ENCODE measurements at regions not wholly inside any gene's neighbourhood (a gene's known extent, or its start where the extent isn't known, plus 50 kb on each side); places are given as distances from the start of the nearest gene placed in this dataset.
"Not testable (repeated sequence)": the region's sequence is repeated elsewhere in the genome, so short reads cannot be mapped to it uniquely, and the experiment has no call there.

DNA sequence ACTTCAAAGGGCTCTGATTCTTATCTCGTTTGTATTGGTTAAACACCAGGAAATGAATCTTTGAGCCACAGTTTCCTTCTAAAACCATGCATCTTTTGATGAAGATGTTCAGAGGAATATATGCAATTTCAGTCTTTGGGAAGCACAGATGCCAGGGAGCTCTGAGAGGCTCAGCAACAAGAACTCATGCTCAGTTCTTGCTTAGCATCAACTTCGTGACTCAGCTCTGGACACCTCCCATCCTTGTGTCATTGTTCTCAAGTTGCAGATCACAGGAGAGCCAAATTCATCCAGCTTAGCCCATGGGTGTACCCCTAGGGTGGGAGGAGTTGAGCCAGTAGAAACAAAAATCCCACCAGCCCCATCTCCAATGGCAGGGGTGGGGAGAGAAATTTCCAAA is 219.6 kb upstream of the MAOA start:
- H3K9ac ChIP-seq (ENCODE audit: low read depth, low read length) = no peak overlapping the region
- no peaks in the 10 kb centered on the region for H3K36me3 ChIP-seq (ENCODE audit: insufficient read depth, low read depth, low read length)
- H3K4me3 ChIP-seq (ENCODE audit: low read length) = no peak overlapping the region
- no peak overlapping the region for H3K27ac ChIP-seq (ENCODE audit: low read length)
- no peaks in the 10 kb centered on the region for H3K4me1 ChIP-seq (ENCODE audit: insufficient read depth, low read length)
- no peaks in the 10 kb centered on the region for H3K27me3 ChIP-seq (ENCODE audit: insufficient read depth, low read length)
- H3K9me3 ChIP-seq (ENCODE audit: insufficient read depth, low read depth, low read length) = no peaks in the 10 kb centered on the region

DNA sequence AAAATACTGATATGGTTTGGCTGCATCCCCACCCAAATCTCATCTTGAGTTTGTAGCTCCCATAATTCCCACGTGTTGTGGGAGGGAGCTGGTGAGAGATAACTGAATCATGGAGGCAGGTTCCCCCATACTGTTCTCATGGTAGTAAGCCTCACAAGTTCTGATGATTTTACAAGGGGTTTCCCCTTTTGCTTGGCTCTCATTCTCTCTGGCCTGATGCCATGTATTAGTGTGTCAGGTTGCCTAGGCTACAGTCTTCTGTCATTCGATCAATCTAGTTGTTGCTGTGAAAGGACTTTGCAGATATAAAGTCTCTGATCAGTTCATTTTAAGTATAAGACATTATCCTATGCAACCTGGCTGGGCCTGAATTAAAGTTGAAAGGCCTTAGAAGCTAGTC is 209.3 kb upstream of the MAOA start:
- Histone ChIP-seq H3K27ac (ENCODE audit: low read length) (no peak overlapping the region), H3K4me3 (ENCODE audit: low read length) (no peak overlapping the region), H3K36me3 (ENCODE audit: insufficient read depth, low read depth, low read length) (0 out of 2 replicates have a peak, but pooled peaks cover 2% of the 10 kb centered on the region), H3K9ac (ENCODE audit: low read depth, low read length) (no peak overlapping the region), H3K9me3 (ENCODE audit: insufficient read depth, low read depth, low read length) (peaks cover 6% of the 10 kb centered on the region), H3K27me3 (ENCODE audit: insufficient read depth, low read length) (no peaks in the 10 kb centered on the region), H3K4me1 (ENCODE audit: insufficient read depth, low read length) (no peaks in the 10 kb centered on the region)

DNA sequence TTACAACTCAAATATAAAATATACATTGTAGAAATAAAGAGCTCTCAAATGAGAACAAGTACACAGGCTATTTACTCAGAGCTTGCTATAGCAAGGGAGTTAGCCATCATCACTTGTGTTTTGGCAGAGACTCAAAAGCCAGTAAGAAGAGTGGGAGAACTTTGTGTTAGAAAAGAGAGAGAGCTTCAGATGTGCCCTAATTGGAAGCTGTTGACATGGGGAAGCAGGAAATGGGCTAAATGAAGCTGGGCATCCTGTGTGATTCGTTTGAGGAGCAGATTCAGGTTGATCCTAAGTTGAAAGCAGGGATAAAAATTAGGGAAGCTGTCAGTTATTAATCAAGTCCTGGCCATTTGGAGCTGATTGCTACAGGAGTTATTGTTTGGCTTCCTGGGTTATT is 207.4 kb upstream of the MAOA start:
- H3K27me3 ChIP-seq (ENCODE audit: insufficient read depth, low read length) = no peaks in the 10 kb centered on the region
- H3K9ac ChIP-seq (ENCODE audit: low read depth, low read length) = no peak overlapping the region
- H3K4me1 ChIP-seq (ENCODE audit: insufficient read depth, low read length) = no peaks in the 10 kb centered on the region
- H3K4me3 ChIP-seq (ENCODE audit: low read length) = no peak overlapping the region
- H3K9me3 ChIP-seq (ENCODE audit: insufficient read depth, low read depth, low read length) = peaks cover 20% of the 10 kb centered on the region
- no peak overlapping the region for H3K27ac ChIP-seq (ENCODE audit: low read length)
- H3K36me3 ChIP-seq (ENCODE audit: insufficient read depth, low read depth, low read length) = 0 out of 2 replicates have a peak, but pooled peaks cover 2% of the 10 kb centered on the region

DNA sequence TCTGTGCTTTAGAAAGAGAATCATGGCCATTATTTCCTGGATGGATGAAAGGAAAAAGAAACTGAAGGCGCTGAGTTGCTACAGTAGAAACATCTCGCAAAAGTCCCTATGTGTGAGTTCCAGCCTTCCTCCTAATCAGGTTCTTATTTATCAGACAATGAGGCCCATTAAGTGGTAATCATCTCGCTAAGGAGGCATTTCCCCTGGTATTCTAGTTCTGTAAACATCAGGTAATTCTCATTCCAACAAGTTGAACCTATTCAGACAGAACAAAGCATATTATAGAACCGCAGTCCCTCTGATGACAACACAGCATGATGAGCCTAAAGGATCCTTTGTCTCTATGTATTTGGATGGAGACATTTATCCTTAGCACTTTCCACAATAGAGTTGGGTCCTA is 205.7 kb upstream of the MAOA start:
- H3K27ac ChIP-seq (ENCODE audit: low read length) = no peak overlapping the region
- no peak overlapping the region for H3K9ac ChIP-seq (ENCODE audit: low read depth, low read length)
- H3K36me3 ChIP-seq (ENCODE audit: insufficient read depth, low read depth, low read length) = 0 out of 2 replicates have a peak, but pooled peaks cover 2% of the 10 kb centered on the region
- H3K27me3 ChIP-seq (ENCODE audit: insufficient read depth, low read length) = no peaks in the 10 kb centered on the region
- H3K9me3 ChIP-seq (ENCODE audit: insufficient read depth, low read depth, low read length) = peaks cover 25% of the 10 kb centered on the region
- H3K4me1 ChIP-seq (ENCODE audit: insufficient read depth, low read length) = no peaks in the 10 kb centered on the region
- H3K4me3 ChIP-seq (ENCODE audit: low read length) = no peak overlapping the region

DNA sequence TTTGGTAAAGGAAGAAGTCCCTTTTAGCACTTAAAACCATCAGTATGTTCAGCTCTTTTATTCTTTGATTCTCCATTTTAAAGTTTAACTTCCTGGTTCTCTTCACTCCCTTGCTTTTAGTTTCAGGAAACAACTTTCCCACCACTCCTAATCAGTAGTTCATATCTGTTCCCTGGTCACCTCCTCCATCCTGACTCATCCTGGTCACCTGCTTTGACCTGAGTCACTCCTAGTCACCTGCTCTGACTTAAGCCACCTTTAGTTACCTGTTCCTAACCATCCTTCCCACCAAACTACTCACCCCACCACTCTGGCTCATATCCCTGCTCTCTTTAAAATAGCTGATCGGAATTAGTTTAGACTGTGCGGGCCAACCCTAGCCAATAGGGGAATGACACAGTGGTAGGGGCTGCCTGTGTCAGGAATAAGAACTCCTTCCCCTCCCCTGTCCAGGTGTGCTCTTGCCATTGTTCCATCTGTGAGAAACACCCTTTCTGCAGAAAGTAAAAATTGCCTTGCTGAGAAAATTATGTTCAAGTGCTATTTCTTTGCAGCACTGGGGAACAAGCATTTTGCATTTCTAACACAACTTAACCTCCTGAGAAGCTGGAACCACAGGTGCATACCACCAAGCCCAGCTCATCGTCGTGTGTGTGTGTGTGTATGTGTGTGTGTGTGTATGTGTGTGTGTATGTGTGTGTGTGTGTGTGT is 204.0 kb upstream of the MAOA start:
- H3K4me3 ChIP-seq (ENCODE audit: low read length); H3K36me3 ChIP-seq (ENCODE audit: insufficient read depth, low read depth, low read length); H3K27me3 ChIP-seq (ENCODE audit: insufficient read depth, low read length); H3K4me1 ChIP-seq (ENCODE audit: insufficient read depth, low read length); H3K27ac ChIP-seq (ENCODE audit: low read length); H3K9ac ChIP-seq (ENCODE audit: low read depth, low read length): not testable (repeated sequence)
- H3K9me3 ChIP-seq (ENCODE audit: insufficient read depth, low read depth, low read length) = peaks cover 25% of the 10 kb centered on the region

DNA sequence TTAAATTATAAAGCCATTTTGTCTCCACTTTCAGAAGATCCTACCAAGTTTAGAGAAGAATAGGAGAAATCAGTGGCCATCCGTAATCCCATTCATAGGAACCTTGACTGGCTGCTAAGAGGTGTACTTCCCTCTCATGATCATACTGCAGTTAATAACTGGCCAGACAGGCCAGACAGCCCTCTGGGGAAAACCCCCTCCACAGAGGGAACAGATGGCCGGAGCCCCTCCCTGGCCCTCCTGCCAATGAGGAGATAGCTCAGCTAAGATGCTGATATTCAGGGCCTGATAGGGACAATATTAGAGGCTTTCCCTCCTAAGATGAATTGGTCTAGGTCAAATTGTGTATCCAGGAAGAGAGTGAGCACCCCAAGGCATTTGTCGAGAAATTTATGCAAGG is 200.0 kb upstream of the MAOA start:
- H3K9me3 ChIP-seq (ENCODE audit: insufficient read depth, low read depth, low read length) = peaks cover 25% of the 10 kb centered on the region
- no peak overlapping the region for H3K27ac ChIP-seq (ENCODE audit: low read length)
- H3K36me3 ChIP-seq (ENCODE audit: insufficient read depth, low read depth, low read length) = 0 out of 2 replicates have a peak, but pooled peaks cover 2% of the 10 kb centered on the region
- peaks cover 3% of the 10 kb centered on the region; the same call in 1 of the 2 replicates for H3K4me1 ChIP-seq (ENCODE audit: insufficient read depth, low read length)
- H3K4me3 ChIP-seq (ENCODE audit: low read length) = no peak overlapping the region
- H3K27me3 ChIP-seq (ENCODE audit: insufficient read depth, low read length) = no peaks in the 10 kb centered on the region
- H3K9ac ChIP-seq (ENCODE audit: low read depth, low read length) = no peak overlapping the region

DNA sequence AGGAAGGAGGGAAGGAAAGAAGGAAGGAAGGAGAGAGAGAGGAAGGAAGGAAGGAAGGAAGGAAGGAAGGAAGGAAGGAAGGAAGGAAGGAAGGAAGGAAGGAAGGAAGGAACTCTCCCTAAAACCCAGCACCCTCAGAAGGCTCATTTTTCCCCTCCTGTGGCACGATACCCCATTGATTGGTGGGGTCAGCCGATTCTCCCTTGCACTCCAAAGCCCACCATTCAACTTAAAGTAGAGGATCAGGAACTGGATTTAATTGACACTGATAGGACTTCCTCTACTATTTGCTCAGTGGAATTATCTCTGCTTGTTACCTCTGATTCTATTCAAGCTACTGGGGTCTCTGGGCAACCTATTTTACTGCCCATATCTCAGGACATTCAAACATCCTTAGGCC is 199.2 kb upstream of the MAOA start:
- H3K4me3 ChIP-seq (ENCODE audit: low read length) = no peak overlapping the region
- no peaks in the 10 kb centered on the region for H3K36me3 ChIP-seq (ENCODE audit: insufficient read depth, low read depth, low read length)
- H3K9me3 ChIP-seq (ENCODE audit: insufficient read depth, low read depth, low read length) = peaks cover 18% of the 10 kb centered on the region
- H3K27ac ChIP-seq (ENCODE audit: low read length) = no peak overlapping the region
- H3K9ac ChIP-seq (ENCODE audit: low read depth, low read length) = no peak overlapping the region
- H3K4me1 ChIP-seq (ENCODE audit: insufficient read depth, low read length) = peaks cover 3% of the 10 kb centered on the region; the same call in 1 of the 2 replicates
- no peaks in the 10 kb centered on the region for H3K27me3 ChIP-seq (ENCODE audit: insufficient read depth, low read length)

DNA sequence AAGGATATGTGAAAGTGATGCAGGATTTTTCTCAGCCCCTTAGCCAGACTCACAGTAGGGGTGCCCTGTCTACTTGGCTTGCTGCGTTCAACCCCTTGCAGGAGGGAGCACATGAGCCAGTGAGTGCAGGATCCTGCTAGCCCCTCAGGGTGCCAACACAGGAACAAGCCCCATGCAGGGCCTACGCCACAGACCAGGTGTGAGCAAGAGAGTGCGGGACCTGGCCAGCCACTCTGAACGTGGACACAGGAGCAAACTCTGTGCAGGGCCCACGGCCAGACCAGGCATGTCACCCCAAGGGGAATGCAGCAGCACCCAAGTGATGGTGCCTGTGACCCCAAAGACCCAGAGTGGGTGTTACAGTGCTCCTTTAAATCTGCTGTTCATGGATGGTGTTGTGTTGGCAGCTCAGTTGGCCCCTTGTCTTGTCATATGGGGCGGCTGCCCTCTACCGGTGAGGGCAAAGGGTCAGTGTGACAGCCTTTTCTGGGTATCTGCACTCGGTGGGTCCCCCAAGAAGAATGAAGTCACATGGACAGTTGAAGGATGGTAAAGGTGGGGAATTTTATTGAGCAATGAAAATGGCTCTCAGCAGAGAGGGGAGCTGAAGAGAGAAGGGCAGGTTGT is 188.4 kb upstream of the MAOA start:
- H3K36me3 ChIP-seq (ENCODE audit: insufficient read depth, low read depth, low read length) = no peaks in the 10 kb centered on the region
- H3K27me3 ChIP-seq (ENCODE audit: insufficient read depth, low read length) = no peaks in the 10 kb centered on the region
- H3K27ac ChIP-seq (ENCODE audit: low read length) = no peak overlapping the region
- no peak overlapping the region for H3K9ac ChIP-seq (ENCODE audit: low read depth, low read length)
- H3K4me3 ChIP-seq (ENCODE audit: low read length) = no peak overlapping the region
- H3K9me3 ChIP-seq (ENCODE audit: insufficient read depth, low read depth, low read length) = no peaks in the 10 kb centered on the region
- H3K4me1 ChIP-seq (ENCODE audit: insufficient read depth, low read length) = no peaks in the 10 kb centered on the region; the same call in 1 of the 2 replicates

DNA sequence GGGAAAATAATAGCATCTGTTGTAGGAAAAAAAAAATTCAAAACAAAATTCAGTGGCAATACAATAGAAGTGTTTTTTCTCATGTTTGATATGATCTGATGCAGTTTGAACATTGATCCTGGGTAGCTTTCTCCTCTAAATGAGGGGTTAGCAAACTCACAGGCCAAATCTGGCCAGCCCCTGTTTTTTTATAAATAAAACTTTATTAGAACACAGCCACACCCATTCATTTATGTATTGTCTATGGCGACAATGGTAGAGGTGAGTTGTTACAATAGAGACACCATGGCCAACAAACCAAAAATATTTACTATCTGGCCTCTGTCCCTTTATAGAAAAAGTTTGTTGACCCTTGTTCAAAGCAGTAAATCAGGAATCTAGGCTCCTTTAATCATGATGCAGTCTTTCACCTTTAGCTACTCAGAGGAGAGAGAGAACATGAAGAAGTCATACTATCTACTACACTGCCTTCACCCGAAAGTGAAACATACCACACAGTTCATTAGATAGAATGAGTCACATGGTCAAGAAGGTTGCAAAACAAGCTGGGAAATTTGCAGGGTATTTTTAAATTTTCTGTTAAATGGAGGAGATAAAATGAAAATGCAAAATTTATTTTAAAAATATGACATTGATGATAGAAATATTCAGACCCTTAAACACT is 186.6 kb upstream of the MAOA start:
- Histone ChIP-seq H3K36me3 (ENCODE audit: insufficient read depth, low read depth, low read length) (no peaks in the 10 kb centered on the region), H3K27ac (ENCODE audit: low read length) (no peak overlapping the region)

DNA sequence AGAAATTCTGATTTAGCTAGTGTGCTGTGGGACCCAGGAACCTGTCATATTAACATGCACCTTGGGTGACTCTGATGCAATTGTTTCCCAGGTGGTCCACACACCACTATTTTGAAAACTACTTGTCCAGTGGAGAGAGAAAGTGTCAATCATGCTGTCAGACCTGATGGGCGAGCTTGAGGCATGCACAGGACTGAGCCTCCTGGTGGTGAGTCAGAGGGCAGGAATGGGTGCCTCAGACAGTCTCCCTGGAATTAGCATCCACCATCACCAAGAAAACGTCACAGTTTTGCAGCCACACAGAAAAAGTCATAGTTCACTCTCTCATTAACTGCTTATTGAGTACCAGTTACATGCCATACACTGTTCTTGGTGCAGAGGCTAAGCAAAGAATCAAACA is 181.8 kb upstream of the MAOA start:
- no peak overlapping the region for H3K4me3 ChIP-seq (ENCODE audit: low read length)
- no peaks in the 10 kb centered on the region for H3K36me3 ChIP-seq (ENCODE audit: insufficient read depth, low read depth, low read length)
- H3K9ac ChIP-seq (ENCODE audit: low read depth, low read length) = no peak overlapping the region
- H3K4me1 ChIP-seq (ENCODE audit: insufficient read depth, low read length) = no peaks in the 10 kb centered on the region
- no peaks in the 10 kb centered on the region for H3K27me3 ChIP-seq (ENCODE audit: insufficient read depth, low read length)
- H3K9me3 ChIP-seq (ENCODE audit: insufficient read depth, low read depth, low read length) = no peaks in the 10 kb centered on the region
- no peak overlapping the region for H3K27ac ChIP-seq (ENCODE audit: low read length)

More for the DNA sequence above, 186.6 kb upstream of the MAOA start:
- no peaks in the 10 kb centered on the region for H3K27me3 ChIP-seq (ENCODE audit: insufficient read depth, low read length)
- H3K9me3 ChIP-seq (ENCODE audit: insufficient read depth, low read depth, low read length) = no peaks in the 10 kb centered on the region
- no peaks in the 10 kb centered on the region; the same call in 1 of the 2 replicates for H3K4me1 ChIP-seq (ENCODE audit: insufficient read depth, low read length)
- no peak overlapping the region for H3K4me3 ChIP-seq (ENCODE audit: low read length)
- no peak overlapping the region for H3K9ac ChIP-seq (ENCODE audit: low read depth, low read length)

DNA sequence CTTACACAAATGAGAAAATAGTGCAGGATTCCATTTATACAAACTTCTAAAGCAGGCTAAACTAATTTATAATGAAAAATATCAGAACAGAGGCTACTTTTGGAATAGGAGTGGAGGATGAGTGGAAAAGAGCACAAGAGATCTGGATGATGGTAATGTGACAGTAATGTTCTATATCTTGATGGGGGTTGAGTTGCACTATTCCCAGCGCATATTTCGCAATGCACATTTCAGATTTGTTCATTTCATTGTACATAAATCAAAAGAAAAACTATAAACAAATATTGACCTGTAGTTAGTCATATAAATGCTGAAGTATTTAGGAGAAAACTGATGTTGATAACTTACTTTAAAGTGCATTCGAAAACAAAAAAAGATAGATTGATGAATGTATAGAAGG is 177.0 kb upstream of the MAOA start:
- H3K4me3 ChIP-seq (ENCODE audit: low read length) = no peak overlapping the region
- H3K4me1 ChIP-seq (ENCODE audit: insufficient read depth, low read length) = no peaks in the 10 kb centered on the region
- H3K27ac ChIP-seq (ENCODE audit: low read length) = no peak overlapping the region
- no peaks in the 10 kb centered on the region for H3K9me3 ChIP-seq (ENCODE audit: insufficient read depth, low read depth, low read length)
- no peaks in the 10 kb centered on the region for H3K27me3 ChIP-seq (ENCODE audit: insufficient read depth, low read length)
- no peaks in the 10 kb centered on the region for H3K36me3 ChIP-seq (ENCODE audit: insufficient read depth, low read depth, low read length)
- no peak overlapping the region for H3K9ac ChIP-seq (ENCODE audit: low read depth, low read length)

DNA sequence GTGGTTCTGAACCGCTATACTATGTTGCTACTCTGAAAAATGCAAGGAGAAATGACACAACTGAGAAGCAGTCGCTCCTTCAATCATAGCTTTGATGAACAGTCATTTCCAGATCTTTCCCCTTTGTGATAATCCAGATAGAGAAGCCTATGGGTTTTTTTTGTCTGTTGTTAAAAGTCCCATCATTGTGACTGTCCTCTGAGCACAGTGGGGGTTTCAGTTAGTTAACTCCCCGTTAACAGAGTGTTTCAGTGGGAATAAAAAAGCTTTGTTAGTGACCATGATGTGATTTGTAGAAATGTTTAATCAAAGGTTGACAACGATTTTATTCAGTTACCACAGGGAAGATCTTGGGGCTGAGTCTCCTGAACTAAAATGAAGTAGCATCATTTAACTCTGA is 176.2 kb upstream of the MAOA start:
- H3K36me3 ChIP-seq (ENCODE audit: insufficient read depth, low read depth, low read length) = no peaks in the 10 kb centered on the region
- H3K9ac ChIP-seq (ENCODE audit: low read depth, low read length) = no peak overlapping the region
- H3K27ac ChIP-seq (ENCODE audit: low read length) = no peak overlapping the region
- no peak overlapping the region for H3K4me3 ChIP-seq (ENCODE audit: low read length)
- no peaks in the 10 kb centered on the region for H3K27me3 ChIP-seq (ENCODE audit: insufficient read depth, low read length)
- no peaks in the 10 kb centered on the region for H3K4me1 ChIP-seq (ENCODE audit: insufficient read depth, low read length)
- H3K9me3 ChIP-seq (ENCODE audit: insufficient read depth, low read depth, low read length) = no peaks in the 10 kb centered on the region
